ENCODE measurements at regions not wholly inside any gene's neighbourhood (a gene's known extent, or its start where the extent isn't known, plus 50 kb on each side); places are given as distances from the start of the nearest gene placed in this dataset.

GRCh38 chr3:107884719-107885460, 205.9 kb downstream of the CD47 start:
- no peaks in the 10 kb centered on the region for H3K27me3 ChIP-seq (ENCODE audit: low read length)
- no peak overlapping the region for H3K4me2 ChIP-seq (ENCODE audit: low read length)
- no peaks in the 10 kb centered on the region for H3K9me2 ChIP-seq (replicated peaks; ENCODE audit: low read length)
- peak; percentile 46; the same call in 1 of the 2 replicates for TF ChIP-seq CTCF (conservative IDR thresholded peaks at IDR 0.05; ENCODE audit: low read depth, low read length)
- no peak for TF ChIP-seq EZH2 (IDR thresholded peaks at IDR 0.05; ENCODE audit: low read length, unreplicated experiment)
- H3K36me3 ChIP-seq (ENCODE audit: low read depth, low read length): no peaks in the 10 kb centered on the region
- ATAC-seq (peak; percentile 76), DNase-seq (peak; percentile 86)
- no peaks in the 10 kb centered on the region for H4K20me1 ChIP-seq (ENCODE audit: low read length)
- no TSS peak for BruUV-seq (replicated peaks)
- POLR2A ChIA-PET (ENCODE audit: unreplicated experiment): interaction anchor here (0.6 kb wide), 1 partner anchor 132 kb away, joined by 3 read pairs; no protein-coding TSS in a partner anchor
- CTCF ChIA-PET: interaction anchor here (0.6 to 0.7 kb wide), 2 partner anchors 147 to 225 kb away, joined by 3 to 4 read pairs; no protein-coding TSS in a partner anchor
- no peak overlapping the region for H2AFZ ChIP-seq (ENCODE audit: low read length)
- H3K27ac ChIP-seq (ENCODE audit: low read length): no peak overlapping the region
- intact Hi-C loops (cut with micrococcal nuclease): no loop called here
- no peaks in the 10 kb centered on the region for H3K9me3 ChIP-seq (ENCODE audit: low read length)
- no peaks in the 10 kb centered on the region for H3F3A ChIP-seq (ENCODE audit: low read length, unreplicated experiment)
- no peaks in the 10 kb centered on the region for H3K79me2 ChIP-seq (ENCODE audit: low read length)
- no peak overlapping the region for H3K9ac ChIP-seq (ENCODE audit: low read length)
- no peak overlapping the region for H3K4me3 ChIP-seq (ENCODE audit: low read length)
- peaks cover 15% of the 10 kb centered on the region for H3K4me1 ChIP-seq (ENCODE audit: insufficient read depth, low read length)

- ChIA-PET CTCF (no interaction called here), POLR2A (ENCODE audit: unreplicated experiment) (interaction anchor here (0.6 kb wide), 2 partner anchors 22 to 131 kb away, joined by 3 to 5 read pairs; no protein-coding TSS in a partner anchor)
- Histone ChIP-seq H3K36me3 (ENCODE audit: low read depth, low read length) (no peaks in the 10 kb centered on the region), H3F3A (ENCODE audit: low read length, unreplicated experiment) (no peaks in the 10 kb centered on the region), H3K9me2 (replicated peaks; ENCODE audit: low read length) (no peaks in the 10 kb centered on the region), H3K9ac (ENCODE audit: low read length) (no peak overlapping the region), H3K9me3 (ENCODE audit: low read length) (no peaks in the 10 kb centered on the region), H4K20me1 (ENCODE audit: low read length) (no peaks in the 10 kb centered on the region), H3K27ac (ENCODE audit: low read length) (no peak overlapping the region), H2AFZ (ENCODE audit: low read length) (no peak overlapping the region), H3K79me2 (ENCODE audit: low read length) (no peaks in the 10 kb centered on the region), H3K27me3 (ENCODE audit: low read length) (no peaks in the 10 kb centered on the region), H3K4me2 (ENCODE audit: low read length) (no peak overlapping the region), H3K4me3 (ENCODE audit: low read length) (no peak overlapping the region), H3K4me1 (ENCODE audit: insufficient read depth, low read length) (peaks cover 15% of the 10 kb centered on the region)
- intact Hi-C loops (cut with micrococcal nuclease): no loop called here
- DNase-seq (no peak), ATAC-seq (no peak)
- TF ChIP-seq EZH2 (IDR thresholded peaks at IDR 0.05; ENCODE audit: low read length, unreplicated experiment): no peak
- TF ChIP-seq EZH2phosphoT487 (IDR thresholded peaks at IDR 0.05; ENCODE audit: borderline replicate concordance, low read length): no peak
- TF ChIP-seq CTCF (conservative IDR thresholded peaks at IDR 0.05; ENCODE audit: low read depth, low read length): no peak
- no TSS peak for BruUV-seq (replicated peaks)
These were observed 206.8 kb downstream of the CD47 start for GRCh38 chr3:107884028-107884427.

DNA sequence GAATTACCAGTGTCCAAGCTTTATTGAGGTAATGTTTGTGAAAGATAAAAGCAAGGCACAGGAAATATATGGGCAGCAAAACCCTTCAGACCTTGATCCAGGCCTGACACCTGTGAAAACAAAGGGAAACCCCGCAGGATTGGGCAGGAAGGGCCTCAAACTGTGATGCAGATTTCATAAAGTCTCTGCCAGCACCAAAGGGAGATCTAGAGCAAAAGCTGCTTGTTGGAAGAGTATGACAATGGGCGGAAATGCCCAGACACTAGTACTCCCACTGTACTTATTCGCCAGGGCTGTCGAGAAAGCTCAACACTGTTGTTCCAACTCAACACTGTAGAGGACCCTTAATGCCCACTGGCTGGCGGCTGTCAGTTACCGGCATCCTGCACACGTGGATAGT, 207.9 kb downstream of the CD47 start:
- TF ChIP-seq CTCF (conservative IDR thresholded peaks at IDR 0.05; ENCODE audit: low read depth, low read length) (no peak), EZH2phosphoT487 (IDR thresholded peaks at IDR 0.05; ENCODE audit: borderline replicate concordance, low read length) (no peak), EZH2 (IDR thresholded peaks at IDR 0.05; ENCODE audit: low read length, unreplicated experiment) (no peak)
- no peaks in the 10 kb centered on the region for H3K9me2 ChIP-seq (replicated peaks; ENCODE audit: low read length)
- H3K4me3 ChIP-seq (ENCODE audit: low read length): no peak overlapping the region
- ChIA-PET CTCF (interaction anchor here (0.5 to 0.6 kb wide), 2 partner anchors 240 to 764 kb away, joined by 3 read pairs; no protein-coding TSS in a partner anchor), POLR2A (ENCODE audit: unreplicated experiment) (no interaction called here)
- H4K20me1 ChIP-seq (ENCODE audit: low read length): no peaks in the 10 kb centered on the region
- H3K36me3 ChIP-seq (ENCODE audit: low read depth, low read length): no peaks in the 10 kb centered on the region
- no TSS peak for BruUV-seq (replicated peaks)
- H3F3A ChIP-seq (ENCODE audit: low read length, unreplicated experiment): no peaks in the 10 kb centered on the region
- H3K79me2 ChIP-seq (ENCODE audit: low read length): no peaks in the 10 kb centered on the region
- H3K9ac ChIP-seq (ENCODE audit: low read length): no peak overlapping the region
- intact Hi-C loops (cut with micrococcal nuclease): no loop called here
- no peak overlapping the region for H3K27ac ChIP-seq (ENCODE audit: low read length)
- peaks cover 15% of the 10 kb centered on the region for H3K4me1 ChIP-seq (ENCODE audit: insufficient read depth, low read length)
- no peaks in the 10 kb centered on the region for H3K27me3 ChIP-seq (ENCODE audit: low read length)
- H2AFZ ChIP-seq (ENCODE audit: low read length): no peak overlapping the region
- no peak overlapping the region for H3K4me2 ChIP-seq (ENCODE audit: low read length)
- ATAC-seq (no peak), DNase-seq (no peak)
- no peaks in the 10 kb centered on the region for H3K9me3 ChIP-seq (ENCODE audit: low read length)

Data from PC-3 (cell line).